ENCODE measurements at regions not wholly inside any gene's neighbourhood (a gene's known extent, or its start where the extent isn't known, plus 50 kb on each side); places are given as distances from the start of the nearest gene placed in this dataset.

DNA sequence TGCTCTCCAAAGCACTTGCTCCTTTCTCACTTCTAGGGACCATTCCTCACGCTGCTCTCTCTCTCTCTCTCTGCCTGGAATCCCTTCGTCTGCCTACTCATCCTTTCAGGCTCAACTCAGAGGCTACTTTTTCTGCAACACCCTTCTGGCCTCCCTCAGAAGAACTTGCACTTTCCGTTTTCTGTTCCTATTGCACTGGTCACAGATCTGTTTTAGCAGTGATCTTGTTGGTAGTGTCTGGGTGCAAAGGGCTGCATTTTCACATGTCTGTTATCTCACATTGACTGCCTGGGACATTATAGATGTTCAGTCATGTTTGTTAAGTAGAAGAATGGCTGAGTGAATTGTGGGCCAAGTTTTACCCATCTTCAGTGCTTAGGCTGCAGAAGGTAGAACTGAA, 63.5 kb downstream of the RIN2 start:
- Histone ChIP-seq H3K9me3 (ENCODE audit: insufficient read depth, low read depth) (peaks cover 10% of the 10 kb centered on the region; the same call in 1 of the 2 replicates), H3K36me3 (ENCODE audit: low read depth) (no peaks in the 10 kb centered on the region), H3K79me2 (ENCODE audit: low read depth) (no peaks in the 10 kb centered on the region), H3K9me2 (ENCODE audit: insufficient read depth) (no peaks in the 10 kb centered on the region), H3K27ac (no peak overlapping the region), H3K4me2 (no peak overlapping the region), H3F3A (ENCODE audit: insufficient read depth, low read depth) (0 out of 2 replicates have a peak, but pooled peaks cover 6% of the 10 kb centered on the region), H4K20me1 (ENCODE audit: insufficient read depth) (no peaks in the 10 kb centered on the region), H3K4me1 (replicated peaks; ENCODE audit: insufficient read depth) (peaks cover 4% of the 10 kb centered on the region), H3K27me3 (ENCODE audit: insufficient read depth, low read depth) (no peaks in the 10 kb centered on the region), H2AFZ (no peak overlapping the region), H3K4me3 (no peak overlapping the region)
- no TSS peak for BruUV-seq (replicated peaks)
- no peak for TF ChIP-seq EZH2 (IDR thresholded peaks at IDR 0.05; ENCODE audit: low read depth)
- TF ChIP-seq, protein P1, sequence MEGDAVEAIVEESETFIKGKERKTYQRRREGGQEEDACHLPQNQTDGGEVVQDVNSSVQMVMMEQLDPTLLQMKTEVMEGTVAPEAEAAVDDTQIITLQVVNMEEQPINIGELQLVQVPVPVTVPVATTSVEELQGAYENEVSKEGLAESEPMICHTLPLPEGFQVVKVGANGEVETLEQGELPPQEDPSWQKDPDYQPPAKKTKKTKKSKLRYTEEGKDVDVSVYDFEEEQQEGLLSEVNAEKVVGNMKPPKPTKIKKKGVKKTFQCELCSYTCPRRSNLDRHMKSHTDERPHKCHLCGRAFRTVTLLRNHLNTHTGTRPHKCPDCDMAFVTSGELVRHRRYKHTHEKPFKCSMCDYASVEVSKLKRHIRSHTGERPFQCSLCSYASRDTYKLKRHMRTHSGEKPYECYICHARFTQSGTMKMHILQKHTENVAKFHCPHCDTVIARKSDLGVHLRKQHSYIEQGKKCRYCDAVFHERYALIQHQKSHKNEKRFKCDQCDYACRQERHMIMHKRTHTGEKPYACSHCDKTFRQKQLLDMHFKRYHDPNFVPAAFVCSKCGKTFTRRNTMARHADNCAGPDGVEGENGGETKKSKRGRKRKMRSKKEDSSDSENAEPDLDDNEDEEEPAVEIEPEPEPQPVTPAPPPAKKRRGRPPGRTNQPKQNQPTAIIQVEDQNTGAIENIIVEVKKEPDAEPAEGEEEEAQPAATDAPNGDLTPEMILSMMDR (conservative IDR thresholded peaks at IDR 0.05): no peak
- ChIA-PET POLR2A (ENCODE audit: unreplicated experiment) (interaction anchor here (0.6 kb wide), 1 partner anchor 149 kb away, joined by 3 read pairs; no protein-coding TSS in a partner anchor), CTCF (no interaction called here)
- no peak for DNase-seq
- intact Hi-C loops (cut with micrococcal nuclease; ENCODE audit: unreplicated experiment): no loop called here

DNA sequence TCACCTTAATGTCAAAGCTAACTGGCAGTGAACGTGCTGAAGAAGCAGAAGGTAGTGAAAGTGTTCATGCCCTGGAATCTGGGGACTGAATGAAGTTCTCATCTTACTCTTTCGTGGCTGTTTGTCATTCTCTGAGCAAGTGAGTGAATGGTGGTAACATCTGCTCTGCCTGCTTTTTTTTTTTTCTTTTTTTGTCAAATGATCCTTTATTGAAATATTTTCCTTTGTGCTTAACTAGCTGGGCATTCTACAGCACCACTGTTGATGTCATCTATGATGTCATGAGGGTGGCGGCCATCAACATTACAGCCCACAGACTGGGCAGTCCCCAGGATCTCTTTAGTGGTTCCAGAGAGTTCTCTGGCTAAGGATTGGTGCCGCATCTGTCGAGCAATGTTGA, 65.2 kb downstream of the RIN2 start:
- no peak for DNase-seq
- intact Hi-C loops (cut with micrococcal nuclease; ENCODE audit: unreplicated experiment): no loop called here
- Histone ChIP-seq H2AFZ (no peak overlapping the region), H3K27me3 (ENCODE audit: insufficient read depth, low read depth) (no peaks in the 10 kb centered on the region), H3K27ac (no peak overlapping the region), H3F3A (ENCODE audit: insufficient read depth, low read depth) (no peaks in the 10 kb centered on the region), H3K36me3 (ENCODE audit: low read depth) (no peaks in the 10 kb centered on the region), H3K9me3 (ENCODE audit: insufficient read depth, low read depth) (peaks cover 6% of the 10 kb centered on the region; the same call in 1 of the 2 replicates), H4K20me1 (ENCODE audit: insufficient read depth) (no peaks in the 10 kb centered on the region), H3K4me2 (no peak overlapping the region), H3K4me3 (no peak overlapping the region), H3K79me2 (ENCODE audit: low read depth) (no peaks in the 10 kb centered on the region), H3K9me2 (ENCODE audit: insufficient read depth) (no peaks in the 10 kb centered on the region), H3K4me1 (replicated peaks; ENCODE audit: insufficient read depth) (peaks cover 6% of the 10 kb centered on the region; the same call in 1 of the 2 replicates)
- CTCF ChIA-PET: no interaction called here
- TF ChIP-seq, protein P1 (conservative IDR thresholded peaks at IDR 0.05): no peak
- no peak for TF ChIP-seq EZH2 (IDR thresholded peaks at IDR 0.05; ENCODE audit: low read depth)
- no TSS peak for BruUV-seq (replicated peaks)
- POLR2A ChIA-PET (ENCODE audit: unreplicated experiment): no interaction called here

DNA sequence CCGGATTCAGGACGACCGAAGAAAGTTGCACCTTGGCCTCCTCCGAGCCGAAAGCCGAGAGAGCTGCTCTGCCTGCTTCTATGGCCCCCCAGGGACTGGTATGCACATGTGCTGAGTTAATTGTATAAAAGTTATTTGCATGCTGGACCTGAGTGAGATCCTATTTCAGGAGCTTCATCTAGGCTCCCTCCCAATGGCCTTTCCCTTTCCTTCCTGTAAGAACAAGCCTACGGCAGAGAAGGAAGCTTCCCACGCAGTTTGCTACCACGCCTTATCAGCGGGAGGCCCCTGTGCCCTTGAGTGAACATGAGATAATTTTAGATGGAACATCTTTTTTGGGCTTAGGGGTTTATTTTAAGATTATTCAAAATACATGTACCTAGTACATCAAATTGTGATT, 65.9 kb downstream of the RIN2 start:
- Histone ChIP-seq H3F3A (ENCODE audit: insufficient read depth, low read depth) (no peaks in the 10 kb centered on the region), H3K4me3 (no peak overlapping the region), H2AFZ (no peak overlapping the region), H3K27me3 (ENCODE audit: insufficient read depth, low read depth) (no peaks in the 10 kb centered on the region), H3K9me3 (ENCODE audit: insufficient read depth, low read depth) (peaks cover 2% of the 10 kb centered on the region; the same call in 1 of the 2 replicates), H3K27ac (no peak overlapping the region), H3K4me1 (replicated peaks; ENCODE audit: insufficient read depth) (peaks cover 6% of the 10 kb centered on the region; the same call in 1 of the 2 replicates), H4K20me1 (ENCODE audit: insufficient read depth) (no peaks in the 10 kb centered on the region), H3K36me3 (ENCODE audit: low read depth) (no peaks in the 10 kb centered on the region), H3K9me2 (ENCODE audit: insufficient read depth) (no peaks in the 10 kb centered on the region), H3K79me2 (ENCODE audit: low read depth) (no peaks in the 10 kb centered on the region), H3K4me2 (no peak overlapping the region)
- TF ChIP-seq EZH2 (IDR thresholded peaks at IDR 0.05; ENCODE audit: low read depth): no peak
- TF ChIP-seq, protein P1 (conservative IDR thresholded peaks at IDR 0.05): no peak
- intact Hi-C loops (cut with micrococcal nuclease; ENCODE audit: unreplicated experiment): no loop called here
- ChIA-PET CTCF (no interaction called here), POLR2A (ENCODE audit: unreplicated experiment) (no interaction called here)
- no TSS peak for BruUV-seq (replicated peaks)
- no peak for DNase-seq
